Activated T-cell treated with anti-CD3 and anti-CD28 coated beads for 1 hour (primary cell): ENCODE measurements at regions not wholly inside any gene's neighbourhood (a gene's known extent, or its start where the extent isn't known, plus 50 kb on each side); places are given as distances from the start of the nearest gene placed in this dataset.

Experiments
- DNase-seq: peaks from one replicate; pipeline ENCODE4 v3.0.0-alpha.2; 2020; ENCODE audit warnings: low read depth

DNA sequence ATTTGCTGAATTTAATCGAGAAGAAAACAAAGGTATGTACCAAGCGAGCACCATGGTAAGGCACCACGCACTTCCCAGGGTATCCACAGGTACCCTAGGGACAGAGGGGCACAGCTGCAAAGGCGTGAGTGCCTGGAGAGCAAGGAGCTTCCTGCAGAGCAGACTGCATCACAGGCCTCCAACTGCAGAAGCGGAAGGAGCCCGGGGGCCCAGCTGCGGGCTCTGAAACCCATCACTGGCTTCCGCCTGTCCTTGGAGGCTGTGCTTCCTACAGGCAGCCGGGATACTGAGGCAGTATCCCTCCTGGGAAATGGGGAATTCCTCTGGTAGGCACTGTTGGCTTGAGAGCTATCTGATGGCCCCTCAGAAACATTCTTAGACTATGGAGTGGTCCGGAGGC is 217.4 kb upstream of the GMDS start:
- DNase-seq = no peak

DNA sequence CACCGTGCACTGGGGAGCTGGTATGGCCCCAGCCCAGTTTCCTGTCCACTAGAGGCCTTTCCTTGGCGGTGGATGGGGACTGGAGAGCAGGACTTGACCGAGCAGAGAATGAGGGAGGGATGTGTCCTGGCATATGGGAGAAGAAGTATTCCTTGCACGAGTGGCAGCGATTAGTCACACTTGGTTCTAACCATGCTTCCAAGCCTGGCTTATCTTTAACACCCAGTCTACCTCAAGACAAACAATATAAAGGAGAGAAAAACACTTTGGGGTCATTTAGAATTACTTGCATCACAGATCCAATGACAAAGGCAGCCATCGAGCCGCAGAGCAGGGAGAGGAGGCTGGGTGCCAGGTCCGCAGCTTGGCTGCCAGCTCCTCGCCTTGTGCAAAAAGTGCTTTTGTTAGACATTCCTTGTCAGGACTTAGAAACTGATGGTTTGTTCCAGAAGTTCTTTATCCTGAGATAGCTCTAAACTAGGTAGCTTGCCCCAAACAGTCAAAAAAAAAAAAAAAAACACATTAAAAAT is 214.9 kb upstream of the GMDS start:
- DNase-seq = no peak

DNA sequence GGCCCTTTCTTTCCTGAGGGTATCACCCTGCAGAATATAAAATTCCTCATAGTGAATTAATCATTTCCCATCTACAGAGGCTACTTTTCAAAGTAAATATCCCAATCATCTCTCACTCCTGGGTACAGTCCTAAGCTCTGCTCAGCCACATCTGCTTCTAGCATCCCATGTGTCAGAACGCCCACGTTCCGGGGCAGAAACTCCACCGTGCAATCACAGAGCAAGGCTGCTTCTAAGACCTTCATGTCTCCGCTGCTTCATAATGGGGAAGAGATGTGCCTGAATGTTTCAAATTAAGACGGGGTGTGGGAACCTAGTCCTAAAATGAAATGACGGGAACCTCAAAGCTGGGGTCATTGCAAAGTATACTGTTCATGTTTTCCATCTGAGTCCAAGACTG is 208.8 kb upstream of the GMDS start:
- no peak for DNase-seq

DNA sequence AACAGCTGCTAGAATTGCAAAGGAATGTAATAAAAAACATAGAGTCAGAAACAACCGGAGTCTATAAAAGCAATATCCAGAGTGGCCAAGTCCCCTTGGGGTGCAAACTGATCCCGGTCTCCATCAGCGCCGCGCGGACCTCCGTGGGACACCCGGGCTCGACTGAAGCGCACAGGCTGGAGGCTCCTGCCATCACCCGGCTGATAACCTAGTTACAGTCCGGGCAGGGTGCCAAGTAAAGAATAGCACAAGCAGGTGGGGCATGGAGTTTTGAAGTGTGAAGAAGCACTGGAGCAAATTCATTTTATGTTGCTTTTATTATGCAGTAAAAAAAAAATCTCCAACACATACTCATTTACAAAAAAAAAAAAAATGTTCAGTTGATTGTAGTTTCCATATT is 205.1 kb upstream of the GMDS start:
- DNase-seq = no peak

GRCh38 chr6:2449572-2449940 is 204.2 kb upstream of the GMDS start:
- no peak for DNase-seq

DNA sequence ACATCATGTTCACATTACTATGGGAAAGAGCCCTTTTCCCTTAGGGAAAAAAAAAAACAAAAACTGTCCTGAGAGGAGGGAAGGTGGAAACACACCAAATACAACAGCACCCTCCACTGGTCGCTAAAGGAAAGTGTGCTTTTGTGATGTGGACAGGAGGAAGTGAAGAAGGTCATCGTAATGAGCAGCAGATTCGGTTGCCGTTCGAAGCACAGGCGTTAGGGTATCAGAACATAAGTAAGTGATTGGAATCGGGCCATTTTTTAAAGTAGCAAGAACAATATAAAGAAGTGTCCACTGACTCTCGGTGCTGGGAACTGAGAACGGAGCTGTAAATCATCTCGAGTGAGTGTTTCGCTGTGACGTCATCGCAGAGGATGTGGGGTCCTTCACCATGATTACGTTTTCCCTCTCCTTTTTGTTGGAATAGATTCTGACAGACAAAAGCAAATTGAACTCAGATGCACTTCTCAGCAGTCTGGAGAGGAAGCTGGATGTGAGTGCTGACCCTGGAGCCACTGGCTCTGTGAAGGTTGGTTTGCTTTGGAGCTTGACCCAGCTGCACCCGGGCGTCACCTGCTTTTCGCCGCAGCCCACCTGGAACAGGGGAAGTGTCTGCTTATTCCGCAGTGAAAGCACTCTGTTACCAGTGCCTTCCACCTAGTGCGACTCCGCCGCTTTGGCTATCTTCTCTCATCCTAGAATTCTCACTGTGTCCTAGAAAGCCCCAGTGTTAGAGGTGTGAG is 203.6 kb upstream of the GMDS start:
- no peak for DNase-seq

GRCh38 chr6:2447931-2448330 is 202.5 kb upstream of the GMDS start:
- no peak for DNase-seq

- no peak for DNase-seq
Observed at GRCh38 chr6:2447318-2447920, 202.0 kb upstream of the GMDS start.

- no peak for DNase-seq
Observed at GRCh38 chr6:2441601-2442475, 196.4 kb upstream of the GMDS start.

- DNase-seq = no peak
Observed at GRCh38 chr6:2440516-2440915, 195.1 kb upstream of the GMDS start.

DNA sequence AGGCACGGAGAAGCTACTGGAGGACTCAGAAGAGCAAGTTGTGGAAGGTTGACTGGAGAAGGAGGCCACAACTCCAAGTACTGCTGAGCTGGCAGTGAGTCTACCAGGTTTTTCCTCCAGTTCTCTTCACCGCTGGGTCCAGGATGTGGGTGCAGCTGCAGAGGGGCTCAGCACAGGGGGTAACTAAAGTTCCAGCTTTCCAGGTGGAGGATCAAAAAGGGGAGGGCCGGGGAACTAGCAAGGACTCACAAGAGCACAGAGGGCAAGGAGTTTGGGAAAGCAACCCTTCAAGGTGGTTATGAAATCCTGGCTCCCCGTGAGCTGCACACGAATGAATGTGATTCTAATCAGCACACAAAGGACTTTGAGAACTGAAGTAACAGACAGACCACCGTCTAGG is 194.2 kb upstream of the GMDS start:
- DNase-seq = no peak

DNA sequence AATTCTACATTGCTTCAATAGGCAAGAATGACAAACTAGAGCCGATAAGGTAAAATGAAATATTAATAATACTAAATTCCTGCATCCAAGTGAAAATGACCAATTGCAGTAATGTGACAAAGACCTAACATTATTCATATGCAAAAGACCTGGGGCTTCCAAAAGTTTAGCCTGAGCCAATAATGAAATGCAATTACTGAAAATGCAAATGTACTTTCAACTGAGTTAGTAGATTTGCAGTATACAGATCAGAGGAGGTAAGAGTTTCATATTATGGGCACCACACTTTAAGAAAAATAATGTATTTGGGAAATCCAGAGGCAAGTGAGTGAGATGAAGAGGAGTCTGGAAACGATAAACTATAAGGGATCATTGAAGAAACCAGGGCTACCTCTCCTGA is 193.7 kb upstream of the GMDS start:
- no peak for DNase-seq

DNA sequence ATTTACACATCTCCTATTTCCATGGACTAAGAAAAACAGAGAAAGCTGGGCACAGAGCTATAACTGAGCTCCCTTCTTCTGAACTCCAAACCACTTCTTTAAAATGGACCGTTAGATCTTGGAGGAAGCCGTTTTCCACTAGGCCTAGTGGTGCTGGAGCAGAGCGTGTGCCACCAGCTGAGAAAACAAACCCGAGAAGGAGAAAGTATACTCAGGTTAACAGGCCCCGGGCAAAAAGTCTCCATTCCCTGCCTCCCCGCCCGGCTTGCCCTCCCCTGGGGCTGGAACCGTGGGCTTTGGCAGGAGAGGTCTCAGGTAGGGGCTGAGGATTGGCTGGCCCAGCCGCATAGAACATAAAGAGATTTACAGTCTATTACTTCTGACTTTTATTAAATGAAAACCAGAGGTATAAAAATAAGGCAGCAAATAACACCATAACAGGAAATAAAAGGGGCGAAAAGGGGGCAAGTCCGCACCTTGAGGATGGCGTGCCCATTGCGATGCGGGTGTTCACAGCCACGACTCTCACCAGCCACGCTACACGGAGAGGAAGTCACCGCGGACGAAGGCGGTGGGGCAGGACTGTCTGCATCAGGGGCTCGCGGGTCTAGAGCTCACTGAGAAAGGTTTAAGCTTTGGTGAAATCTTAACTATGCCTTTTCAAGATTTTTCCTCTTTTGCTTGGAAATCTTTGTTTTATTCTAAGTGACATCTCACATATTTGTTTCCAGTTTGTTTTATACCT is 191.2 kb upstream of the GMDS start:
- no peak for DNase-seq

DNA sequence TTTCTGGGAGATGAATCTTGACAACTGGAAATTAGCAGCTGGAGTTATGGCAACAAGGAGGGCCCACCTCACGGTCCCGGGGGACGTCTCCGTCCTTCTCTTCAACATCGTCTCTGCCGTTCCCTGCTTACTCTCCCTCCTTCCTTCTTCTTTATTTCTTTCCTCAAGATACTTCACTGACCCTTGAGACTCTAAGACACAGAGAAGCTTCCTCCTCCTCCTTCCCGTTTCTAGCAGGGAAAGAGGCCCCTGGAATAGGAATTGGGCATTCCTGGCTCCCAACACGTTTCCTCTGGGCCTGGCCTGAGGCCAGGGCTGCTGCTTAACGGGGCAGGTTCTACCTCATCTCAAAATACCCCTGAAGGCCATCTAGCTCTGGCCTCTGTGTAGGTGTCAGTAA is 189.9 kb upstream of the GMDS start:
- DNase-seq = no peak

DNA sequence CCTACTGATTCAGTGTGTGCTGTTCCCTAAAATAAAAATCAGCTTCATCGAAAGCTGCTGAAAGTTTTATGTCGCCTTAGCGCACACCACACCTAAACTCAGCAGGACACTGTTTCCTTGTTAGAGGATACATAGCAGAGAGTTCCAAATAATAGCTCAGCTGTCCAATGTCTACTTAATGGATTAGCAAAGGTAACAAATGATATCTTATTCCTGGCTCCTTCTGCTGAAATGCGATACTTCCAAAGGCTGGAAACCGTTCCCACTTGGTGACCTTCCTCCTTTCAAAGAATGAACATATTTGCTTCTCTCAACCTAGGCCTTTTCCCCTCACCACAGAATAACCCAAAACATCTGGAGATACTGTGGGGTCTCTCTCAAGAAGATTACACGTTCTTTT is 189.5 kb upstream of the GMDS start:
- DNase-seq = no peak

DNA sequence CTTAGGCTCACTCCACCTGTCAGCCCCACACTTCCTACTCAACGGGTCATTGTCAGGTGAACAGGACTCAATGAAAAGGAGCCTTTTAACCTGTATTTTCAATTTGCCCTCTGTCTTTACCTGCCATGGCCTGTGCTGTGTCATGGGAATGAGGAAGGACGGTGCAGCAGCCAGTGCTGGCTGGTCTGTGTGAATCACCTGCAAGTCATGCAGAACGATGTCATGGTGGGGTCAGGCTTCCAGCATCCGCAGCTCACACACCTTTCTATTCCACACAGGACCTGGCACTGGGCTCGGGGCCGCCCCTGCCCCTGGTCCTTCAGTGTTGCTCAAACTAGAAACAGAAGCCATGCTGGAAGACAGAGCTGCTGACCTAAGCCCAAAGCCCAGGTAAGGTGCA is 188.7 kb upstream of the GMDS start:
- DNase-seq = no peak

DNA sequence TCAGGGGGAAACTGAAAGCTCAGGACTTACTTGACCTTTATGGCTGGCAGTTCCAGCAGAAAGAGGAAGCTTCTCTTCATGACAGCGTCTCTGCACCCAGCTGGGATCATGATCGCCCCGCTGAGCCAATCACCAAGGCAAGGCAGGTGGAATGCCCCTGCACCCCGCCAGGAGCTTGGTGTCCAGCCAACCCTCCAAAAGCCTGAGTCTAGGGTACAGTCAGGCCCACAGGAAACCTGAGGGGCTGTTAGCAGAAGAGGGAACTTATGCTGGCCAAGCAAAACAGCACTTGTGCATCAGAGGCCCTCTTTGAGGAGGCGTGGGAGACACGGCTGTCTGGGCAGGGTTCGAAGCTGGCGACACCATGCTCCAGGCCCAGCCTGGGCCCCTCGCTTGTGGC is 188.3 kb upstream of the GMDS start:
- DNase-seq = no peak

DNA sequence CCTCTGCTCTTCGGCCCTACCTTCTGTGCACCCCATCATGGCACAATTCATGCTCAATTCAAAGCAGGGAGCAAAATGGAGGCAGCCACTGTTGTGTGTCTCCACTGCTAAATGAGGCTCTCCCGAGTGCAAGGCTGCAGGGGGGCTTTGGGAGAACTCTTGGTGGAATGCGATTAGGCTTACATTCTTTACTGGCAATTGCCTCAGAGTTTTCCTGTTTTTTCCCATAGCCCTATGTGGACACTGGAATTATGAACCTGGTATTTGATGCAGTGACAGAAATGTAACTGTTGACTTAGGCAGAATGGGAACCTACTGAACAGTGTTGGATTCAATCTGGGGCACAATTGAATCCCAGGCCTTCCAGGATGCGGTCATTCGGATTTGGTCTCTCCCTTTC is 187.9 kb upstream of the GMDS start:
- DNase-seq = no peak

DNA sequence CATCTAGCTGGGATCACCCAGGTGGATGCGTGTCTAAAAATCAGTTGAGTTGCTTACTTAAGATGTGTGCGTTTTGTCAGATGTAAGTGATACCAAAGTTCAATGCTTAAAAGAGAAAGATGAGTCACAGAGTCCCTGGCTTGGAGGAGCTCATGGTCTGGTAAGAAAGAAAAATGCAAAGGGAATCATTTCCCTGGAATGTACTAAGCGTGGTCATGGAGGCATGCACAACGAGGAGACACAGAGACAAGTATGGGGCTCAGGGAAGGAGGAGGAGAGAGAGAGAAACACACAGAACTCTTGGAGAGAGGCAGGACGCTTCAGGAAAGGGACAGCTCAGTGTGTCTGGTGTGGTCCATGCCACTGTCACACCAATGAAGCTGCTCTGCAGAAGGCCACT is 186.9 kb upstream of the GMDS start:
- DNase-seq = no peak

- DNase-seq = no peak
Observed at GRCh38 chr6:2430612-2431011, 185.2 kb upstream of the GMDS start.

GRCh38 chr6:2429460-2429859 is 184.1 kb upstream of the GMDS start:
- DNase-seq = no peak

GRCh38 chr6:2429032-2429431 is 183.6 kb upstream of the GMDS start:
- no peak for DNase-seq
